Gastrocnemius medialis (tissue), 4 donors: ENCODE measurements at regions not wholly inside any gene's neighbourhood (a gene's known extent, or its start where the extent isn't known, plus 50 kb on each side); places are given as distances from the start of the nearest gene placed in this dataset.

Experiments
- CTCF ChIP-seq, 5 experiments: fragments of 450-650 bp in 3 of 5; fragments of 200-600 bp in 2 of 5; sonication (generic) in 2 of 5; IDR thresholded peaks in 4 of 5; conservative IDR thresholded peaks in 1 of 5; 1 replicate in 4 of 5; 2 replicates in 1 of 5; pipeline ENCODE4 v1.5.1; 2016 to 2019; ENCODE audit warnings: antibody characterized with exemption in 5 of 5, mild to moderate bottlenecking in 3 of 5, moderate library complexity in 3 of 5
- POLR2A ChIP-seq, 2 donors: fragments of 450-650 bp; IDR thresholded peaks; one replicate each; pipeline ENCODE4 v1.6.1; 2017; ENCODE audit warnings: antibody characterized with exemption in 2 of 2, mild to moderate bottlenecking in 2 of 2, moderate library complexity in 2 of 2

- no peak for TF ChIP-seq CTCF (IDR thresholded peaks at IDR 0.05 in 4 of 5, conservative IDR thresholded peaks at IDR 0.05 in 1 of 5)
- no peak for TF ChIP-seq POLR2A (IDR thresholded peaks at IDR 0.05)
Measured at GRCh38 chr6:144796070-144796469, 510.9 kb downstream of the UTRN start.
